PC-9 (cell line): ENCODE measurements at regions not wholly inside any gene's neighbourhood (a gene's known extent, or its start where the extent isn't known, plus 50 kb on each side); places are given as distances from the start of the nearest gene placed in this dataset.

Experiments
- EZH2 ChIP-seq: fragments of 200-600 bp; sonication (generic); IDR thresholded peaks from 2 replicates; pipeline ENCODE4 v1.8.0; 2017; ENCODE audit warnings: antibody characterized with exemption, low read depth
- TF ChIP-seq, protein P1 (sequence below): fragments of 200-600 bp; sonication (generic); conservative IDR thresholded peaks from 2 replicates; pipeline ENCODE4 v1.6.1; 2017; ENCODE audit warnings: mixed run types, antibody characterized with exemption, mild to moderate bottlenecking, moderate library complexity

- TF ChIP-seq, protein P1, sequence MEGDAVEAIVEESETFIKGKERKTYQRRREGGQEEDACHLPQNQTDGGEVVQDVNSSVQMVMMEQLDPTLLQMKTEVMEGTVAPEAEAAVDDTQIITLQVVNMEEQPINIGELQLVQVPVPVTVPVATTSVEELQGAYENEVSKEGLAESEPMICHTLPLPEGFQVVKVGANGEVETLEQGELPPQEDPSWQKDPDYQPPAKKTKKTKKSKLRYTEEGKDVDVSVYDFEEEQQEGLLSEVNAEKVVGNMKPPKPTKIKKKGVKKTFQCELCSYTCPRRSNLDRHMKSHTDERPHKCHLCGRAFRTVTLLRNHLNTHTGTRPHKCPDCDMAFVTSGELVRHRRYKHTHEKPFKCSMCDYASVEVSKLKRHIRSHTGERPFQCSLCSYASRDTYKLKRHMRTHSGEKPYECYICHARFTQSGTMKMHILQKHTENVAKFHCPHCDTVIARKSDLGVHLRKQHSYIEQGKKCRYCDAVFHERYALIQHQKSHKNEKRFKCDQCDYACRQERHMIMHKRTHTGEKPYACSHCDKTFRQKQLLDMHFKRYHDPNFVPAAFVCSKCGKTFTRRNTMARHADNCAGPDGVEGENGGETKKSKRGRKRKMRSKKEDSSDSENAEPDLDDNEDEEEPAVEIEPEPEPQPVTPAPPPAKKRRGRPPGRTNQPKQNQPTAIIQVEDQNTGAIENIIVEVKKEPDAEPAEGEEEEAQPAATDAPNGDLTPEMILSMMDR, result no peak
- TF ChIP-seq EZH2, result no peak
These were observed 121.2 kb downstream of the ZNF280B start for GRCh38 chr22:22387386-22387736.
